K562 (cell line): ENCODE measurements at regions not wholly inside any gene's neighbourhood (a gene's known extent, or its start where the extent isn't known, plus 50 kb on each side); places are given as distances from the start of the nearest gene placed in this dataset.

Experiments
- ATAC-seq: fragments of 200-7000 bp; cut with Tn5 transposase; 3 replicates; pipeline ENCODE4 v1.9.1; 2020; ENCODE audit warnings: moderate library complexity
- BruUV-seq: library from RNA; stranded (reverse); fragments of 400-500 nt; replicated peaks from 2 replicates; lab custom pipeline; 2021; lab: Mats Ljungman, UMichigan
- CTCF ChIA-PET: fragments of 300-600 bp; formaldehyde crosslinking; extraction: SDS; loops from one replicate; lab custom pipeline; 2021; ENCODE audit warnings: low intra/inter-chr PET ratio; lab: Yijun Ruan, JAX
- POLR2A ChIA-PET: fragments of 300-600, 350-650 bp; sonication (Branson Sonifier 250); formaldehyde crosslinking; extraction: SDS; loops from one replicate; lab custom pipeline; 2021; ENCODE audit warnings: antibody characterized with exemption, inconsistent platforms; lab: Yijun Ruan, JAX
- DNase-seq, 4 experiments: peaks; one replicate each; pipeline versions ENCODE4 v3.0.0 to v3.0.0-alpha.2; 2011 to 2018; ENCODE audit warnings: low spot score in 3 of 4, mixed read lengths in 3 of 4; ENCODE audit errors: extremely low read depth in 1 of 4
- FAIRE-seq: peaks from 2 replicates; lab custom pipeline; 2011; peaks lifted over from hg19 to GRCh38; lab: Jason Lieb, UNC
- H2AFZ ChIP-seq: 2 replicates; pipeline ENCODE4 v1.6.0; 2011; ENCODE audit warnings: low read depth, low read length, control low read depth, inconsistent platforms
- H3K27ac ChIP-seq: fragments of 200-600 bp; 3 replicates; pipeline ENCODE4 v1.8.0; 2011; ENCODE audit warnings: low read depth, mild to moderate bottlenecking, control low read depth, inconsistent platforms, low read length, moderate library complexity, mixed read lengths; ENCODE audit errors: extremely low read depth
- H3K27me3 ChIP-seq, 2 experiments: fragments of 300-600 bp in 1 of 2; 2 replicates in 1 of 2; 3 replicates in 1 of 2; pipeline versions ENCODE4 v1.6.0 to v1.8.0; 2011; ENCODE audit warnings: inconsistent platforms in 2 of 2, low read length in 2 of 2, mild to moderate bottlenecking in 1 of 2, mixed read lengths in 1 of 2, moderate library complexity in 1 of 2; ENCODE audit not compliant: control insufficient read depth in 2 of 2, insufficient read depth in 2 of 2
- H3K36me3 ChIP-seq: fragments of 300-600 bp; 3 replicates; pipeline ENCODE4 v1.8.0; 2011; ENCODE audit warnings: mild to moderate bottlenecking, low read length, inconsistent platforms; ENCODE audit not compliant: control insufficient read depth, insufficient read depth
- H3K4me1 ChIP-seq, 2 experiments: fragments of 200-600 bp in 1 of 2; replicated peaks in 1 of 2; 2 replicates in 1 of 2; 3 replicates in 1 of 2; pipeline versions ENCODE4 v1.5.1 to v1.8.0; 2011; ENCODE audit warnings: inconsistent platforms in 2 of 2, low read length in 2 of 2, mild to moderate bottlenecking in 1 of 2, mixed read lengths in 1 of 2, moderate library complexity in 1 of 2; ENCODE audit not compliant: control insufficient read depth in 2 of 2, insufficient read depth in 2 of 2
- H3K4me2 ChIP-seq: 2 replicates; pipeline ENCODE4 v1.6.1; 2011; ENCODE audit warnings: low read length, control low read depth, inconsistent platforms, mixed read lengths; ENCODE audit not compliant: insufficient read depth
- H3K4me3 ChIP-seq: fragments of 200-600 bp; sonication (generic), shearing (Covaris generic); 2 replicates; pipeline ENCODE4 v1.5.1; 2016; ENCODE audit warnings: control low read depth, inconsistent platforms
- H3K79me2 ChIP-seq: fragments of 200-600 bp; 3 replicates; pipeline ENCODE4 v1.8.0; 2011; ENCODE audit warnings: low read length, inconsistent platforms; ENCODE audit not compliant: control insufficient read depth, insufficient read depth
- H3K9ac ChIP-seq, 2 experiments: 2 replicates each; pipeline versions ENCODE4 v1.6.0 to v1.6.1; 2011; ENCODE audit warnings: low read depth in 2 of 2, low read length in 2 of 2, control low read depth in 1 of 2, inconsistent platforms in 1 of 2, mild to moderate bottlenecking in 1 of 2, mixed read lengths in 1 of 2; ENCODE audit not compliant: insufficient read depth in 1 of 2
- H3K9me1 ChIP-seq: one replicate; pipeline ENCODE4 v1.6.0; 2011; ENCODE audit warnings: inconsistent platforms, mild to moderate bottlenecking, low read length, moderate library complexity; ENCODE audit not compliant: control insufficient read depth, insufficient read depth
- H3K9me3 ChIP-seq: replicated peaks from 2 replicates; pipeline ENCODE4 v1.5.1; 2011; ENCODE audit warnings: low read depth, low read length, inconsistent platforms; ENCODE audit not compliant: control insufficient read depth, insufficient read depth
- H4K20me1 ChIP-seq: replicated peaks from 2 replicates; pipeline ENCODE4 v1.6.1; 2011; ENCODE audit warnings: low read length, inconsistent platforms, mixed read lengths; ENCODE audit not compliant: control insufficient read depth, insufficient read depth
- AFF4 ChIP-seq: sonication (generic); formaldehyde crosslinking; IDR thresholded peaks from 2 replicates; pipeline ENCODE4 v1.8.0; 2023; ENCODE audit warnings: mild to moderate bottlenecking, missing genetic modification reagents
- ATF1 ChIP-seq, 2 experiments: fragments of 450-650 bp in 1 of 2; IDR thresholded peaks; 2 replicates each; pipeline ENCODE4 v1.6.1; 2016; ENCODE audit warnings: missing compliant biosample characterization in 1 of 2, missing genetic modification characterization in 1 of 2
- CCAR2 ChIP-seq: fragments of 200-400 bp; formaldehyde crosslinking; IDR thresholded peaks from 2 replicates; pipeline ENCODE4 v1.6.1; 2017; ENCODE audit warnings: mild to moderate bottlenecking, low read depth, low read length
- ESRRA ChIP-seq: fragments of 450-650 bp; IDR thresholded peaks from 2 replicates; pipeline ENCODE4 v1.6.1; 2014; ENCODE audit warnings: low read depth, mild to moderate bottlenecking, moderate library complexity, borderline replicate concordance
- MIER1 ChIP-seq: fragments of 450-650 bp; IDR thresholded peaks from 2 replicates; pipeline ENCODE4 v1.6.1; 2016; ENCODE audit warnings: antibody characterized with exemption, mild to moderate bottlenecking, low read depth
- UBTF ChIP-seq, 2 experiments: IDR thresholded peaks; 2 replicates each; pipeline ENCODE4 v1.6.1; 2012; ENCODE audit warnings: improper control_type of control experiment in 2 of 2, low read depth in 2 of 2, low read length in 2 of 2, borderline replicate concordance in 1 of 2
- YY1 ChIP-seq, 3 experiments: IDR thresholded peaks; 2 replicates each; pipeline ENCODE4 v1.6.1; 2011; ENCODE audit warnings: low read length in 2 of 3, mild to moderate bottlenecking in 2 of 3, moderate library complexity in 2 of 3, borderline replicate concordance in 1 of 3, control low read depth in 1 of 3, low read depth in 1 of 3; ENCODE audit not compliant: insufficient read depth in 3 of 3, insufficient replicate concordance in 2 of 3, control insufficient read depth in 1 of 3, insufficient read length in 1 of 3; ENCODE audit errors: extremely low read depth in 1 of 3
- ZBTB2 ChIP-seq: fragments of 450-650 bp; IDR thresholded peaks from 2 replicates; pipeline ENCODE4 v1.6.1; 2016; ENCODE audit warnings: antibody characterized with exemption
- WGBS: fragments of 100-300 bp; shearing (Covaris generic); methylation state at CpG from one replicate; pipeline ENCODE4 v1.1.6; 2016; ENCODE audit warnings: low coverage, mixed read lengths; ENCODE audit not compliant: insufficient coverage; ENCODE audit errors: missing lambda C conversion rate; 5-methylcytosine and 5-hydroxymethylcytosine counted together
- in situ Hi-C: fragments of 300-500 bp; cut with MboI; formaldehyde crosslinking; loops from 4 replicates; pipeline ENCODE4 v1.15.0; 2018; ENCODE audit warnings: inconsistent platforms, mixed read lengths
- intact Hi-C: fragments of 100-400 bp; cut with micrococcal nuclease; formaldehyde crosslinking; loops from 2 replicates; pipeline ENCODE4 v1.14.2; 2022

GRCh38 chr11:122019908-122020694, 95.9 kb downstream of the BLID start:
- ChIA-PET CTCF (no interaction called here), POLR2A (no interaction called here)
- Histone ChIP-seq H3K36me3 (no peaks in the 10 kb centered on the region), H3K9me3 (0 out of 2 replicates have a peak, but pooled peaks cover 2% of the 10 kb centered on the region), H3K27me3 (no peaks in the 10 kb centered on the region), H2AFZ (no peak overlapping the region), H3K79me2 (no peaks in the 10 kb centered on the region), H3K4me2 (no peak overlapping the region), H3K9me1 (no peaks in the 10 kb centered on the region), H3K27ac (no peak overlapping the region), H3K9ac (no peak overlapping the region), H3K4me3 (no peak overlapping the region), H4K20me1 (no peaks in the 10 kb centered on the region), H3K4me1 (no peaks in the 10 kb centered on the region)
- WGBS = 2% methylated on average over 3 of the region's 3 CpGs
- ATAC-seq = no peak
- FAIRE-seq = no peak
- in situ Hi-C loops (loop anchor here (10.0 kb wide), 1 partner anchor 945 kb away; no protein-coding TSS in a partner anchor), intact Hi-C loops (no loop called here)
- no TSS peak for BruUV-seq
- TF ChIP-seq UBTF (IDR thresholded peaks at IDR 0.05; ENCODE audit: borderline replicate concordance in 1 of 2, low read depth in 2 of 2, low read length in 2 of 2) = no peak
- TF ChIP-seq YY1 (IDR thresholded peaks at IDR 0.05; ENCODE audit: borderline replicate concordance in 1 of 3, control insufficient read depth in 1 of 3, extremely low read depth in 1 of 3, insufficient read depth in 3 of 3, insufficient read length in 1 of 3, insufficient replicate concordance in 2 of 3, low read depth in 1 of 3, low read length in 2 of 3) = no peak
- TF ChIP-seq AFF4 (CRISPR knock-in tag) = no peak
- no peak for TF ChIP-seq ZBTB2
- no peak for TF ChIP-seq MIER1
- no peak for TF ChIP-seq ATF1 (CRISPR knock-in tag; IDR thresholded peaks at IDR 0.05)
- TF ChIP-seq ATF1 (tag; IDR thresholded peaks at IDR 0.05) = no peak
- TF ChIP-seq CCAR2 = no peak
- no peak for TF ChIP-seq ESRRA
- no peak for DNase-seq
